ENCODE measurements at regions not wholly inside any gene's neighbourhood (a gene's known extent, or its start where the extent isn't known, plus 50 kb on each side); places are given as distances from the start of the nearest gene placed in this dataset.

- TF ChIP-seq, protein P1, sequence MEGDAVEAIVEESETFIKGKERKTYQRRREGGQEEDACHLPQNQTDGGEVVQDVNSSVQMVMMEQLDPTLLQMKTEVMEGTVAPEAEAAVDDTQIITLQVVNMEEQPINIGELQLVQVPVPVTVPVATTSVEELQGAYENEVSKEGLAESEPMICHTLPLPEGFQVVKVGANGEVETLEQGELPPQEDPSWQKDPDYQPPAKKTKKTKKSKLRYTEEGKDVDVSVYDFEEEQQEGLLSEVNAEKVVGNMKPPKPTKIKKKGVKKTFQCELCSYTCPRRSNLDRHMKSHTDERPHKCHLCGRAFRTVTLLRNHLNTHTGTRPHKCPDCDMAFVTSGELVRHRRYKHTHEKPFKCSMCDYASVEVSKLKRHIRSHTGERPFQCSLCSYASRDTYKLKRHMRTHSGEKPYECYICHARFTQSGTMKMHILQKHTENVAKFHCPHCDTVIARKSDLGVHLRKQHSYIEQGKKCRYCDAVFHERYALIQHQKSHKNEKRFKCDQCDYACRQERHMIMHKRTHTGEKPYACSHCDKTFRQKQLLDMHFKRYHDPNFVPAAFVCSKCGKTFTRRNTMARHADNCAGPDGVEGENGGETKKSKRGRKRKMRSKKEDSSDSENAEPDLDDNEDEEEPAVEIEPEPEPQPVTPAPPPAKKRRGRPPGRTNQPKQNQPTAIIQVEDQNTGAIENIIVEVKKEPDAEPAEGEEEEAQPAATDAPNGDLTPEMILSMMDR (IDR thresholded peaks at IDR 0.05; ENCODE audit: insufficient read depth, low read length, poor library complexity, severe bottlenecking) = no peak
- H3K4me3 ChIP-seq (replicated peaks; ENCODE audit: low read depth, low read length) = no peak overlapping the region
- H3K36me3 ChIP-seq (ENCODE audit: control insufficient read depth, insufficient read depth, low read length) = peaks cover 3% of the 10 kb centered on the region
- H3K27me3 ChIP-seq (replicated peaks; ENCODE audit: control insufficient read depth, insufficient read depth, low read length) = no peaks in the 10 kb centered on the region
- no peak for DNase-seq (ENCODE audit: extremely low read depth, insufficient read length)
Measured at GRCh38 chr22:49623715-49624114, 204.0 kb downstream of the BRD1 start.

DNA sequence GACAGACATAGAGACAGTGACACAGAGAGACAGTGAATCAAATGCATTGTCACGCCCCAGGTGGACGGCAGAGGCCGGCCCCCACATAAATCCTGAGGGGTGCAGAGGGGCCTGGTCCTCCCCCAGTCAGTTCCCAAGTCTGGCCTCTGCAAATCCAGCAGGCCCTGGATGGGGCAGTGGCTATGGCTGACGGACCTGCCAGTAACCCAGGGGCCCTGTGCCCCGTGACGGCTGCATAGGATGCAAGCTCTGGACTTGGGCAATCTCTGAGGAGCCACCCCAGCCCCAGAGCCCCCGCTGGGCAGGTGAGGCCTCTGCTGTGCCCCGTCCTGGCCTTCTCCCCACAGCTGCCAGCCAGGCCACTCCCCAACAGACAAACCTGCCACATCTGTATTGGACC lies 204.5 kb downstream of the BRD1 start:
- TF ChIP-seq, protein P1 (IDR thresholded peaks at IDR 0.05; ENCODE audit: insufficient read depth, low read length, poor library complexity, severe bottlenecking) = no peak
- no peak for DNase-seq (ENCODE audit: extremely low read depth, insufficient read length)
- H3K36me3 ChIP-seq (ENCODE audit: control insufficient read depth, insufficient read depth, low read length) = peaks cover 3% of the 10 kb centered on the region
- H3K27me3 ChIP-seq (replicated peaks; ENCODE audit: control insufficient read depth, insufficient read depth, low read length) = no peaks in the 10 kb centered on the region
- H3K4me3 ChIP-seq (replicated peaks; ENCODE audit: low read depth, low read length) = no peak overlapping the region

- TF ChIP-seq, protein P1 (IDR thresholded peaks at IDR 0.05; ENCODE audit: insufficient read depth, low read length, poor library complexity, severe bottlenecking) = no peak
- H3K27me3 ChIP-seq (replicated peaks; ENCODE audit: control insufficient read depth, insufficient read depth, low read length) = no peaks in the 10 kb centered on the region
- H3K36me3 ChIP-seq (ENCODE audit: control insufficient read depth, insufficient read depth, low read length) = peaks cover 3% of the 10 kb centered on the region
- no peak for DNase-seq (ENCODE audit: extremely low read depth, insufficient read length)
- no peak overlapping the region for H3K4me3 ChIP-seq (replicated peaks; ENCODE audit: low read depth, low read length)
Measured at GRCh38 chr22:49622241-49623105, 205.2 kb downstream of the BRD1 start.

DNA sequence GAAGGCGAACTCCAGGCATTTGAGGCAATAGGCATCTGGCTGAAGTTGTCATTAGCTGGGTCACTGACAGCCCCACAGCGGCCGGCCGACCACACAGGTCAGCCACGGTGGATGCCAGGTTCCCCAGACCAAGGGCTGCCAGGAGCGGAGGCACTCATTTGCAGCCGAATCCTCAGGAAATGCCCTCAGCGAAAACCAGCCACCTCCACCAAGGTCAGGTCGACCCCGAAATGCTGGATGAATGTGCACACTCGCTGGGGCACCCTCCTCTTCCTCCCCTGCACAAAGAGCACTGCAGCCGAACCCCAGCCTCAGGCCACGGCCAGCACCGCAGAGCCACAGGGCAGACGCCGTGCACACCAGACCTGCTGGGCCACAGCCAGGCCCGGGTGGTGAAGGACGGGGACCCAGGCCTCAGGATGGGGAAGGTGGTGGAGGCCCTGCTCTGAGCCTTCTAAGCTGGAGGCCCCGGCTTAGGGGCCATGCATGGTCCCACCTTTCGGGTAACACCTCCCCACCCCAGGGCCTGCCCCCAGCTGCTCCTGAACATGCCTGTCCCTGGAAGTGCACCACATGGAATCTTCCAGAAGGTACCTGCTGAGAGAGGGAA lies 206.0 kb downstream of the BRD1 start:
- no peak for DNase-seq (ENCODE audit: extremely low read depth, insufficient read length)
- Histone ChIP-seq H3K27me3 (replicated peaks; ENCODE audit: control insufficient read depth, insufficient read depth, low read length) (no peaks in the 10 kb centered on the region), H3K4me3 (replicated peaks; ENCODE audit: low read depth, low read length) (no peak overlapping the region)

GRCh38 chr22:49620666-49621065 lies 207.0 kb downstream of the BRD1 start:
- TF ChIP-seq, protein P1 (IDR thresholded peaks at IDR 0.05; ENCODE audit: insufficient read depth, low read length, poor library complexity, severe bottlenecking) = no peak
- DNase-seq (ENCODE audit: extremely low read depth, insufficient read length) = no peak
- Histone ChIP-seq H3K36me3 (ENCODE audit: control insufficient read depth, insufficient read depth, low read length) (peaks cover 3% of the 10 kb centered on the region), H3K4me3 (replicated peaks; ENCODE audit: low read depth, low read length) (no peak overlapping the region), H3K27me3 (replicated peaks; ENCODE audit: control insufficient read depth, insufficient read depth, low read length) (no peaks in the 10 kb centered on the region)

More for the DNA sequence above, 206.0 kb downstream of the BRD1 start:
- TF ChIP-seq, protein P1 (IDR thresholded peaks at IDR 0.05; ENCODE audit: insufficient read depth, low read length, poor library complexity, severe bottlenecking) = no peak
- H3K36me3 ChIP-seq (ENCODE audit: control insufficient read depth, insufficient read depth, low read length) = peaks cover 3% of the 10 kb centered on the region
